HG03175 (cell line): ENCODE measurements at regions not wholly inside any gene's neighbourhood (a gene's known extent, or its start where the extent isn't known, plus 50 kb on each side); places are given as distances from the start of the nearest gene placed in this dataset.
"Not testable (repeated sequence)": the region's sequence is repeated elsewhere in the genome, so short reads cannot be mapped to it uniquely, and the experiment has no call there.

Experiments used
- ATAC-seq: cut with Tn5 transposase; IDR thresholded peaks from one replicate; pipeline ENCODE4 v1.9.1; 2021; ENCODE audit warnings: mild to moderate bottlenecking, moderate library complexity; ENCODE audit not compliant: unreplicated experiment

GRCh38 chr13:56755181-56755935, 385.4 kb upstream of the PRR20A start:
- no peak for ATAC-seq

GRCh38 chr13:56763333-56763732, 377.4 kb upstream of the PRR20A start:
- ATAC-seq: not testable (repeated sequence)

GRCh38 chr13:56773148-56773547, 367.6 kb upstream of the PRR20A start:
- ATAC-seq: no peak

- ATAC-seq: no peak
These were observed 351.2 kb upstream of the PRR20A start for GRCh38 chr13:56789527-56789926.

GRCh38 chr13:56837161-56837560, 303.6 kb upstream of the PRR20A start:
- ATAC-seq: no peak

GRCh38 chr13:56850852-56851251, 289.9 kb upstream of the PRR20A start:
- no peak for ATAC-seq

GRCh38 chr13:56861476-56861875, 279.2 kb upstream of the PRR20A start:
- ATAC-seq: no peak

GRCh38 chr13:56864451-56864850, 276.3 kb upstream of the PRR20A start:
- ATAC-seq: no peak

GRCh38 chr13:56865416-56865815, 275.3 kb upstream of the PRR20A start:
- no peak for ATAC-seq

- ATAC-seq: no peak
These were observed 271.0 kb upstream of the PRR20A start for GRCh38 chr13:56869671-56870070.

GRCh38 chr13:56886398-56886797, 254.3 kb upstream of the PRR20A start:
- no peak for ATAC-seq

GRCh38 chr13:56888455-56888854, 252.3 kb upstream of the PRR20A start:
- no peak for ATAC-seq

- no peak for ATAC-seq
These were observed 246.9 kb upstream of the PRR20A start for GRCh38 chr13:56893843-56894242.

- no peak for ATAC-seq
These were observed 240.0 kb upstream of the PRR20A start for GRCh38 chr13:56900549-56901279.

GRCh38 chr13:56902276-56902675, 238.4 kb upstream of the PRR20A start:
- no peak for ATAC-seq

GRCh38 chr13:56903710-56904282, 236.9 kb upstream of the PRR20A start:
- ATAC-seq: no peak

- ATAC-seq: no peak
These were observed 233.8 kb upstream of the PRR20A start for GRCh38 chr13:56906909-56907308.

- no peak for ATAC-seq
These were observed 233.0 kb upstream of the PRR20A start for GRCh38 chr13:56907766-56908165.

GRCh38 chr13:56909896-56910600, 230.7 kb upstream of the PRR20A start:
- no peak for ATAC-seq

- no peak for ATAC-seq
These were observed 222.8 kb upstream of the PRR20A start for GRCh38 chr13:56917966-56918365.

- no peak for ATAC-seq
These were observed 217.0 kb upstream of the PRR20A start for GRCh38 chr13:56923626-56924140.
